ENCODE measurements at regions not wholly inside any gene's neighbourhood (a gene's known extent, or its start where the extent isn't known, plus 50 kb on each side); places are given as distances from the start of the nearest gene placed in this dataset.

DNA sequence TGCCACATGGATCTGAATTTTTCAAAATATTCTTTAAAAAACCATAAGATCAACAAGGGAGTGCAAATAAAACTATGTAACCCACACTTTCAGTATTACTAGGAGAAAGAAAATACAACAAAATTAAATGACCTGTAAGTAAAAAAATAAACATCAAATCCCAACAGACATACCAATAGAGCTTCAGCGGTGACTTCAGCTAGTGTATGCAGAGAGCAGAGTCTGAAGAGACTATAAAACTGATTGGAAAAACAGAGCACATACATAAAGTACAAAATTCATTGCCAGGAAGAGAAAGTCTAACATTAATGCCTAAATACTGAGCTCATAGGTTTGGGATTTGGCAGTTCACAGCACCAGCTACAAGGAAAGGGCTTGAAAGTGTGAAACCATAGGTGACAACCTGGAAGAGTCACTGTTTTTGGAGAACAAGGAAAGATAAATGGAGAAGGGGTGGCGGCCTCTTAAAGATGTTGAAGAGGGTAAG, 291.1 kb downstream of the LMO7 start:
- intact Hi-C loops (cut with micrococcal nuclease) = no loop called here
- Histone ChIP-seq H3K9me1 (replicated peaks; ENCODE audit: control insufficient read depth, extremely low read depth, insufficient read depth, low read length) (no peaks in the 10 kb centered on the region), H2AFZ (ENCODE audit: low read depth, low read length) (no peak overlapping the region), H3K4me2 (ENCODE audit: insufficient read depth, low read length) (no peak overlapping the region), H3K27me3 (ENCODE audit: control insufficient read depth in 2 of 2, insufficient read depth in 2 of 2, low read length in 2 of 2) (peaks cover 1 to 3% of the 10 kb centered on the region in 2 experiments), H3K9me3 (replicated peaks; ENCODE audit: control insufficient read depth, insufficient read depth, low read length) (no peaks in the 10 kb centered on the region), H3K79me2 (ENCODE audit: control insufficient read depth, insufficient read depth, low read length) (no peaks in the 10 kb centered on the region), H3K9ac (replicated peaks; ENCODE audit: extremely low read depth, insufficient read depth, low read length) (no peak overlapping the region), H4K20me1 (replicated peaks; ENCODE audit: control insufficient read depth, extremely low read depth, insufficient read depth, low read length) (no peaks in the 10 kb centered on the region), H3K4me1 (ENCODE audit: control insufficient read depth, extremely low read depth, insufficient read depth, low read length) (no peaks in the 10 kb centered on the region), H3K27ac (ENCODE audit: insufficient read depth, low read depth, low read length) (no peak overlapping the region), H3K4me3 (replicated peaks in 1 of 3; ENCODE audit: insufficient read depth in 1 of 3, low read depth in 1 of 3, low read length in 3 of 3) (no peak overlapping the region), H3K36me3 (ENCODE audit: control insufficient read depth in 2 of 2, extremely low read depth in 1 of 2, insufficient read depth in 2 of 2, low read length in 2 of 2) (no peaks in the 10 kb centered on the region)
- POLR2A ChIA-PET = no interaction called here
- no TSS peak for BruUV-seq (replicated peaks)
- DNase-seq (ENCODE audit: low read depth, low spot score) (no peak), FAIRE-seq (no peak)
- CTCF ChIA-PET = no interaction called here
- TF ChIP-seq EZH2 (IDR thresholded peaks at IDR 0.05; ENCODE audit: borderline replicate concordance, low read depth, low read length, severe bottlenecking) (no peak), CTCF (IDR thresholded peaks at IDR 0.05; ENCODE audit: extremely low read depth in 1 of 2, insufficient read depth in 1 of 2, low read depth in 1 of 2, low read length in 2 of 2) (no peak), GATA2 (IDR thresholded peaks at IDR 0.05; ENCODE audit: insufficient read depth, insufficient read length, low read depth, low read length) (no peak), FOS (IDR thresholded peaks at IDR 0.05; ENCODE audit: borderline replicate concordance, insufficient read depth, low read length) (no peak), JUN (IDR thresholded peaks at IDR 0.05; ENCODE audit: borderline replicate concordance, insufficient read depth, insufficient read length, low read depth) (no peak), MYC (IDR thresholded peaks at IDR 0.05; ENCODE audit: low read depth, low read length) (no peak), POLR2AphosphoS5 (IDR thresholded peaks at IDR 0.05; ENCODE audit: insufficient read depth, low read depth, low read length) (no peak), POLR2A (IDR thresholded peaks at IDR 0.05; ENCODE audit: low read depth, low read length) (no peak)
- TF ChIP-seq, protein P1, sequence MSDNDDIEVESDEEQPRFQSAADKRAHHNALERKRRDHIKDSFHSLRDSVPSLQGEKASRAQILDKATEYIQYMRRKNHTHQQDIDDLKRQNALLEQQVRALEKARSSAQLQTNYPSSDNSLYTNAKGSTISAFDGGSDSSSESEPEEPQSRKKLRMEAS (IDR thresholded peaks at IDR 0.05; ENCODE audit: insufficient read depth, insufficient read length) = no peak
- dilution Hi-C loops (cut with MboI; ENCODE audit: extremely low pct_ligation_motif_present, low sequenced_read_pairs) = no loop called here

All from endothelial cell of umbilical vein (primary cell).